ENCODE measurements at regions not wholly inside any gene's neighbourhood (a gene's known extent, or its start where the extent isn't known, plus 50 kb on each side); places are given as distances from the start of the nearest gene placed in this dataset.

- Histone ChIP-seq H3K27ac (ENCODE audit: low read depth) (no peak overlapping the region), H3K4me3 (no peak overlapping the region), H3K4me2 (no peak overlapping the region), H3F3A (replicated peaks; ENCODE audit: low read depth) (no peaks in the 10 kb centered on the region), H3K79me2 (replicated peaks; ENCODE audit: insufficient read depth) (no peaks in the 10 kb centered on the region), H3K27me3 (ENCODE audit: insufficient read depth) (no peaks in the 10 kb centered on the region), H3K9me2 (ENCODE audit: insufficient read depth) (peaks cover 4% of the 10 kb centered on the region; the same call in 1 of the 2 replicates), H2AFZ (peak overlapping the region; percentile 25; the same call in 1 of the 2 replicates), H3K36me3 (ENCODE audit: insufficient read depth) (no peaks in the 10 kb centered on the region), H4K20me1 (replicated peaks; ENCODE audit: insufficient read depth) (no peaks in the 10 kb centered on the region), H3K4me1 (ENCODE audit: insufficient read depth) (no peaks in the 10 kb centered on the region)
- Mint-ChIP-seq H3K9me3 (no peaks in the 10 kb centered on the region; the same call in 2 of the 3 replicates), H3K4me3 (no peak overlapping the region), H3K36me3 (ENCODE audit: low read depth) (no peaks in the 10 kb centered on the region), H3K27ac (no peak overlapping the region), H3K27me3 (ENCODE audit: insufficient read depth, low read depth, poor library complexity) (no peaks in the 10 kb centered on the region), H3K4me1 (no peaks in the 10 kb centered on the region)
- no peak for DNase-seq (ENCODE audit: low spot score)
- no peak for ATAC-seq
- TF ChIP-seq JUNB (IDR thresholded peaks at IDR 0.05; ENCODE audit: unreplicated experiment), result no peak
Measured at GRCh38 chr4:122539861-122540465, 80.9 kb downstream of the IL21 start.

- H3K9me2 ChIP-seq (ENCODE audit: insufficient read depth), result no peaks in the 10 kb centered on the region; the same call in 1 of the 2 replicates
- Mint-ChIP-seq H3K4me1 (no peaks in the 10 kb centered on the region), H3K27me3 (ENCODE audit: insufficient read depth, low read depth, poor library complexity) (no peaks in the 10 kb centered on the region), H3K9me3 (no peaks in the 10 kb centered on the region), H3K27ac (no peak overlapping the region), H3K36me3 (ENCODE audit: low read depth) (no peaks in the 10 kb centered on the region), H3K4me3 (no peak overlapping the region)
- H3K4me3 ChIP-seq, result no peak overlapping the region
- no peak for DNase-seq (ENCODE audit: low spot score)
- H3K4me2 ChIP-seq, result no peak overlapping the region
- no peaks in the 10 kb centered on the region for H3F3A ChIP-seq (replicated peaks; ENCODE audit: low read depth)
- H3K79me2 ChIP-seq (replicated peaks; ENCODE audit: insufficient read depth), result no peaks in the 10 kb centered on the region
- H3K36me3 ChIP-seq (ENCODE audit: insufficient read depth), result no peaks in the 10 kb centered on the region
- TF ChIP-seq NANOG (IDR thresholded peaks at IDR 0.05; ENCODE audit: borderline replicate concordance), result no peak
- TF ChIP-seq, protein P1, sequence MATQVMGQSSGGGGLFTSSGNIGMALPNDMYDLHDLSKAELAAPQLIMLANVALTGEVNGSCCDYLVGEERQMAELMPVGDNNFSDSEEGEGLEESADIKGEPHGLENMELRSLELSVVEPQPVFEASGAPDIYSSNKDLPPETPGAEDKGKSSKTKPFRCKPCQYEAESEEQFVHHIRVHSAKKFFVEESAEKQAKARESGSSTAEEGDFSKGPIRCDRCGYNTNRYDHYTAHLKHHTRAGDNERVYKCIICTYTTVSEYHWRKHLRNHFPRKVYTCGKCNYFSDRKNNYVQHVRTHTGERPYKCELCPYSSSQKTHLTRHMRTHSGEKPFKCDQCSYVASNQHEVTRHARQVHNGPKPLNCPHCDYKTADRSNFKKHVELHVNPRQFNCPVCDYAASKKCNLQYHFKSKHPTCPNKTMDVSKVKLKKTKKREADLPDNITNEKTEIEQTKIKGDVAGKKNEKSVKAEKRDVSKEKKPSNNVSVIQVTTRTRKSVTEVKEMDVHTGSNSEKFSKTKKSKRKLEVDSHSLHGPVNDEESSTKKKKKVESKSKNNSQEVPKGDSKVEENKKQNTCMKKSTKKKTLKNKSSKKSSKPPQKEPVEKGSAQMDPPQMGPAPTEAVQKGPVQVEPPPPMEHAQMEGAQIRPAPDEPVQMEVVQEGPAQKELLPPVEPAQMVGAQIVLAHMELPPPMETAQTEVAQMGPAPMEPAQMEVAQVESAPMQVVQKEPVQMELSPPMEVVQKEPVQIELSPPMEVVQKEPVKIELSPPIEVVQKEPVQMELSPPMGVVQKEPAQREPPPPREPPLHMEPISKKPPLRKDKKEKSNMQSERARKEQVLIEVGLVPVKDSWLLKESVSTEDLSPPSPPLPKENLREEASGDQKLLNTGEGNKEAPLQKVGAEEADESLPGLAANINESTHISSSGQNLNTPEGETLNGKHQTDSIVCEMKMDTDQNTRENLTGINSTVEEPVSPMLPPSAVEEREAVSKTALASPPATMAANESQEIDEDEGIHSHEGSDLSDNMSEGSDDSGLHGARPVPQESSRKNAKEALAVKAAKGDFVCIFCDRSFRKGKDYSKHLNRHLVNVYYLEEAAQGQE (IDR thresholded peaks at IDR 0.05; ENCODE audit: unreplicated experiment), result no peak
- TF ChIP-seq, protein P2, sequence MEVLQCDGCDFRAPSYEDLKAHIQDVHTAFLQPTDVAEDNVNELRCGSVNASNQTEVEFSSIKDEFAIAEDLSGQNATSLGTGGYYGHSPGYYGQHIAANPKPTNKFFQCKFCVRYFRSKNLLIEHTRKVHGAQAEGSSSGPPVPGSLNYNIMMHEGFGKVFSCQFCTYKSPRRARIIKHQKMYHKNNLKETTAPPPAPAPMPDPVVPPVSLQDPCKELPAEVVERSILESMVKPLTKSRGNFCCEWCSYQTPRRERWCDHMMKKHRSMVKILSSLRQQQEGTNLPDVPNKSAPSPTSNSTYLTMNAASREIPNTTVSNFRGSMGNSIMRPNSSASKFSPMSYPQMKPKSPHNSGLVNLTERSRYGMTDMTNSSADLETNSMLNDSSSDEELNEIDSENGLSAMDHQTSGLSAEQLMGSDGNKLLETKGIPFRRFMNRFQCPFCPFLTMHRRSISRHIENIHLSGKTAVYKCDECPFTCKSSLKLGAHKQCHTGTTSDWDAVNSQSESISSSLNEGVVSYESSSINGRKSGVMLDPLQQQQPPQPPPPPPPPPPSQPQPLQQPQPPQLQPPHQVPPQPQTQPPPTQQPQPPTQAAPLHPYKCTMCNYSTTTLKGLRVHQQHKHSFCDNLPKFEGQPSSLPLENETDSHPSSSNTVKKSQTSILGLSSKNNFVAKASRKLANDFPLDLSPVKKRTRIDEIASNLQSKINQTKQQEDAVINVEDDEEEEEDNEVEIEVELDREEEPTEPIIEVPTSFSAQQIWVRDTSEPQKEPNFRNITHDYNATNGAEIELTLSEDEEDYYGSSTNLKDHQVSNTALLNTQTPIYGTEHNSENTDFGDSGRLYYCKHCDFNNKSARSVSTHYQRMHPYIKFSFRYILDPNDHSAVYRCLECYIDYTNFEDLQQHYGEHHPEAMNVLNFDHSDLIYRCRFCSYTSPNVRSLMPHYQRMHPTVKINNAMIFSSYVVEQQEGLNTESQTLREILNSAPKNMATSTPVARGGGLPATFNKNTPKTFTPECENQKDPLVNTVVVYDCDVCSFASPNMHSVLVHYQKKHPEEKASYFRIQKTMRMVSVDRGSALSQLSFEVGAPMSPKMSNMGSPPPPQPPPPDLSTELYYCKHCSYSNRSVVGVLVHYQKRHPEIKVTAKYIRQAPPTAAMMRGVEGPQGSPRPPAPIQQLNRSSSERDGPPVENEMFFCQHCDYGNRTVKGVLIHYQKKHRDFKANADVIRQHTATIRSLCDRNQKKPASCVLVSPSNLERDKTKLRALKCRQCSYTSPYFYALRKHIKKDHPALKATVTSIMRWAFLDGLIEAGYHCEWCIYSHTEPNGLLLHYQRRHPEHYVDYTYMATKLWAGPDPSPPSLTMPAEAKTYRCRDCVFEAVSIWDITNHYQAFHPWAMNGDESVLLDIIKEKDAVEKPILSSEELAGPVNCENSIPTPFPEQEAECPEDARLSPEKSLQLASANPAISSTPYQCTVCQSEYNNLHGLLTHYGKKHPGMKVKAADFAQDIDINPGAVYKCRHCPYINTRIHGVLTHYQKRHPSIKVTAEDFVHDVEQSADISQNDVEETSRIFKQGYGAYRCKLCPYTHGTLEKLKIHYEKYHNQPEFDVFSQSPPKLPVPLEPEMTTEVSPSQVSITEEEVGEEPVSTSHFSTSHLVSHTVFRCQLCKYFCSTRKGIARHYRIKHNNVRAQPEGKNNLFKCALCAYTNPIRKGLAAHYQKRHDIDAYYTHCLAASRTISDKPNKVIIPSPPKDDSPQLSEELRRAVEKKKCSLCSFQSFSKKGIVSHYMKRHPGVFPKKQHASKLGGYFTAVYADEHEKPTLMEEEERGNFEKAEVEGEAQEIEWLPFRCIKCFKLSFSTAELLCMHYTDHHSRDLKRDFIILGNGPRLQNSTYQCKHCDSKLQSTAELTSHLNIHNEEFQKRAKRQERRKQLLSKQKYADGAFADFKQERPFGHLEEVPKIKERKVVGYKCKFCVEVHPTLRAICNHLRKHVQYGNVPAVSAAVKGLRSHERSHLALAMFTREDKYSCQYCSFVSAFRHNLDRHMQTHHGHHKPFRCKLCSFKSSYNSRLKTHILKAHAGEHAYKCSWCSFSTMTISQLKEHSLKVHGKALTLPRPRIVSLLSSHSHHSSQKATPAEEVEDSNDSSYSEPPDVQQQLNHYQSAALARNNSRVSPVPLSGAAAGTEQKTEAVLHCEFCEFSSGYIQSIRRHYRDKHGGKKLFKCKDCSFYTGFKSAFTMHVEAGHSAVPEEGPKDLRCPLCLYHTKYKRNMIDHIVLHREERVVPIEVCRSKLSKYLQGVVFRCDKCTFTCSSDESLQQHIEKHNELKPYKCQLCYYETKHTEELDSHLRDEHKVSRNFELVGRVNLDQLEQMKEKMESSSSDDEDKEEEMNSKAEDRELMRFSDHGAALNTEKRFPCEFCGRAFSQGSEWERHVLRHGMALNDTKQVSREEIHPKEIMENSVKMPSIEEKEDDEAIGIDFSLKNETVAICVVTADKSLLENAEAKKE (CRISPR knock-in tag; IDR thresholded peaks at IDR 0.05), result no peak
- no peak for TF ChIP-seq STAT1 (IDR thresholded peaks at IDR 0.05; ENCODE audit: unreplicated experiment)
- TF ChIP-seq CTCF (conservative IDR thresholded peaks at IDR 0.05; ENCODE audit: low read depth in 2 of 2), result peak in 1 of 2 experiments; percentile 50; a peak in 2 of 4 replicates
- no peak overlapping the region for H2AFZ ChIP-seq
- H3K27me3 ChIP-seq (ENCODE audit: insufficient read depth), result no peaks in the 10 kb centered on the region
- H3K27ac ChIP-seq (ENCODE audit: low read depth), result no peak overlapping the region
- H4K20me1 ChIP-seq (replicated peaks; ENCODE audit: insufficient read depth), result no peaks in the 10 kb centered on the region
- no peak for ATAC-seq
- no peaks in the 10 kb centered on the region for H3K4me1 ChIP-seq (ENCODE audit: insufficient read depth)
Measured at GRCh38 chr4:122537388-122538135, 81.0 kb upstream of the IL2 start.
